ENCODE measurements at regions not wholly inside any gene's neighbourhood (a gene's known extent, or its start where the extent isn't known, plus 50 kb on each side); places are given as distances from the start of the nearest gene placed in this dataset.

DNA sequence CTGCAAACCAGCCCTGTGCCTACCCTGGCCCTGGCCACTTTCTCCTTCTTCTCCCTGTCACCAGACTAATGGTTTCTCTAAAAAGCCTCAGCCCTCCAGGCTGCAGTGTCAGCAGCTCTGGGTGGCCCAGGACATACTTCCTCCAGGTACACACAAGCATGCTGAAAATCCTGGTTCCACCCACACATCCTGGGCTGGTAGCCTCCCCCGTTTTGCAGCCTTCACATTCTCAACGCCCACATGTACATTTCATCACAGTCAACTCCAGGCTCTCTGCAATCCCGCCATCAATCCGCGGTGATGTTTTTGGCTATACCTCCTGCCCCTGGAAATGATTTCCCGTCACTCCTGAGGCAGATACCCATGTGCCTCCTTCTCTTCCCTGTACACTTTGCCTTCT, 59.4 kb downstream of the MAGEF1 start:
- ChIA-PET POLR2A (no interaction called here), CTCF (interaction anchor here (1.7 kb wide), 1 partner anchor 12 kb away, joined by 3 read pairs; no protein-coding TSS in a partner anchor)
- TF ChIP-seq, protein P1, sequence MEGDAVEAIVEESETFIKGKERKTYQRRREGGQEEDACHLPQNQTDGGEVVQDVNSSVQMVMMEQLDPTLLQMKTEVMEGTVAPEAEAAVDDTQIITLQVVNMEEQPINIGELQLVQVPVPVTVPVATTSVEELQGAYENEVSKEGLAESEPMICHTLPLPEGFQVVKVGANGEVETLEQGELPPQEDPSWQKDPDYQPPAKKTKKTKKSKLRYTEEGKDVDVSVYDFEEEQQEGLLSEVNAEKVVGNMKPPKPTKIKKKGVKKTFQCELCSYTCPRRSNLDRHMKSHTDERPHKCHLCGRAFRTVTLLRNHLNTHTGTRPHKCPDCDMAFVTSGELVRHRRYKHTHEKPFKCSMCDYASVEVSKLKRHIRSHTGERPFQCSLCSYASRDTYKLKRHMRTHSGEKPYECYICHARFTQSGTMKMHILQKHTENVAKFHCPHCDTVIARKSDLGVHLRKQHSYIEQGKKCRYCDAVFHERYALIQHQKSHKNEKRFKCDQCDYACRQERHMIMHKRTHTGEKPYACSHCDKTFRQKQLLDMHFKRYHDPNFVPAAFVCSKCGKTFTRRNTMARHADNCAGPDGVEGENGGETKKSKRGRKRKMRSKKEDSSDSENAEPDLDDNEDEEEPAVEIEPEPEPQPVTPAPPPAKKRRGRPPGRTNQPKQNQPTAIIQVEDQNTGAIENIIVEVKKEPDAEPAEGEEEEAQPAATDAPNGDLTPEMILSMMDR (IDR thresholded peaks at IDR 0.05; ENCODE audit: control extremely low read depth, extremely low read depth, low read depth, missing control alignments) = no peak
- no peak for DNase-seq (ENCODE audit: extremely low spot score)

DNA sequence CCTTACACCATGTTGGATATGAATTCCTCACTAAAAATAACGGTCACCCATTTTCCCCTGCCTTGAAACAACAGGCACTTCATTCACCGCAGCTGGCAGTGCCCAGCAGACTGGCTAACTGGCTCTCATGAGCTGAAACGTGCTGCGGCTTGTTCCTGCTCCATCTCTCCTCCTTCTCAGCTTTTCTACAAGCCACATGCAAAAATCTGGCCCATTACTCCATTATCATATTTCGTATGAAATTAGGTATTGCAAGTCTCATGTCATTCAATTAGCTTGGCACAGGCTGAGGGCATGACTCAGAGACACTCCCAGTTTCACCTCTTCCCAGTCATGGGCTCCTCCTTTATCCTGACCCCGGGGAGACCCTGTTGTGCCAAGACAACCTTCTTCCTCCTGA, 60.0 kb downstream of the MAGEF1 start:
- no peak for DNase-seq (ENCODE audit: extremely low spot score)
- TF ChIP-seq, protein P1 (IDR thresholded peaks at IDR 0.05; ENCODE audit: control extremely low read depth, extremely low read depth, low read depth, missing control alignments) = no peak
- POLR2A ChIA-PET = interaction anchor here (0.6 kb wide), 1 partner anchor 251 kb away, joined by 4 read pairs; no protein-coding TSS in a partner anchor
- CTCF ChIA-PET = interaction anchor here (1.0 to 1.7 kb wide), 2 partner anchors 11 to 13 kb away, joined by 3 read pairs; no protein-coding TSS in a partner anchor

DNA sequence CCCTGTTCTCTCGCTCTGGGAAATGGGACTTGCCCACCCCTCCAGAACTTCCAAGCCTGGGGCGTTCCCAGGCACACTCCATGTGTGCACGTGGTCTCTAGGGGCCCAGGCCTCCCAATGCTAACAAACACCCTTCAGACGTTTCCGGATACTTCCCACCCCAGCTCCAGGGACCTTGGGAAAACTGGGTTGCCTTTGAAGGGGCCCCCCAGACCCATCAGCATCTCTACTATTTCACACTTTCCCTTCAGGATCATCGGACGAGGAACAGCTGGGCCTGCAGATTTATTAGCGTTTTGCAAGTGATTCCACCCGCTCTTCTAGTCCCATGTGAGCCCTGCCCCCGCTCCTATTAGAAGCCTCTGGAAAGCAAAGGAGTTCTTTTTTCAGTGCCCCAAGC, 63.2 kb downstream of the MAGEF1 start:
- ChIA-PET CTCF (no interaction called here), POLR2A (no interaction called here)
- TF ChIP-seq, protein P1 (IDR thresholded peaks at IDR 0.05; ENCODE audit: control extremely low read depth, extremely low read depth, low read depth, missing control alignments) = no peak
- no peak for DNase-seq (ENCODE audit: extremely low spot score)

DNA sequence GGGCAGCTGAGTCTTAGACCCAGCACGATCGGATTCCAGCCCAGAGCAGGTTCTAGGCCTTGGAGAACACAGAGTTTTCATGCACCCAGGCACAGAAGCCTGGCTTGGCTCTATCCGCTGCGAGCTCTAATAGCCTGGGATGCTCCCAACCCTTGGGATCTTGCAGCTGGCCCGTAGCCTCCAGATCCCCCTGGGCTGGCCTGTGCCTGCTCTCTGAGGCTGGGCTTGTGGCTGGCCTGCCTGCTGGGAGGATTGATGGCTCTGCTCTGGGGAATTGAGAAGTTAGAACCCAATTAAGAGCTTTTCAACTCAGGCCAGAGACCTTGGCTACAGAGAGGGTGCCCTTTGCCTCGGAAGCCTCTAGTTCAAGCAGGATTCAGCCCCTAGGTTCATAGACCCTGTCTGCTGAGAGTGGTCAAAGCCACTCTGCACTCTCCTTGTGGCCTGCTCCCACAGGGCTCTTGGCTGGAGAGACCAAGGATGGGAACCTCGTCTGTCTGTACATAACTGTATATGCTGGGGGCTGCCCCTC, 64.4 kb downstream of the MAGEF1 start:
- ChIA-PET POLR2A (no interaction called here), CTCF (no interaction called here)
- TF ChIP-seq, protein P1 (IDR thresholded peaks at IDR 0.05; ENCODE audit: control extremely low read depth, extremely low read depth, low read depth, missing control alignments) = no peak
- no peak for DNase-seq (ENCODE audit: extremely low spot score)

DNA sequence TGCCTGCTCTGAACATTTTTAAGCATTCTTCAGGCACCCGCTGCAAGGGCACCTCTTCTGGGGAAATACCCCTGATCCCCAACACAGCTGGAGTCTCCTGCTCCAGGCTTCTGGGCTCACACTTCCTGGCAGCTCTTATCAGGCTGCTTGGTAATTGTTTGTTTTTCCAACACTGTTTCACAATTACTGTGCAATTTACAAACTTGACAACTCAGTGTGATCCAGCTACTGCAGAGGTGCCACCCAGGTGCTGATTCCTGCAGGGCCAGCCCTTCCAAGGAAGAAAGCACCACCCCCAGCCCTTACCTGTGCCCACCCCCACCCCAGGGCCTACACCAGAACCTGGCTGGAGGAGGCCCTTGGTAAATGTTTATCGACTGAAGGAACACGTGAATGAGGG, 66.5 kb downstream of the MAGEF1 start:
- TF ChIP-seq, protein P1 (IDR thresholded peaks at IDR 0.05; ENCODE audit: control extremely low read depth, extremely low read depth, low read depth, missing control alignments) = no peak
- ChIA-PET POLR2A (no interaction called here), CTCF (no interaction called here)
- no peak for DNase-seq (ENCODE audit: extremely low spot score)

DNA sequence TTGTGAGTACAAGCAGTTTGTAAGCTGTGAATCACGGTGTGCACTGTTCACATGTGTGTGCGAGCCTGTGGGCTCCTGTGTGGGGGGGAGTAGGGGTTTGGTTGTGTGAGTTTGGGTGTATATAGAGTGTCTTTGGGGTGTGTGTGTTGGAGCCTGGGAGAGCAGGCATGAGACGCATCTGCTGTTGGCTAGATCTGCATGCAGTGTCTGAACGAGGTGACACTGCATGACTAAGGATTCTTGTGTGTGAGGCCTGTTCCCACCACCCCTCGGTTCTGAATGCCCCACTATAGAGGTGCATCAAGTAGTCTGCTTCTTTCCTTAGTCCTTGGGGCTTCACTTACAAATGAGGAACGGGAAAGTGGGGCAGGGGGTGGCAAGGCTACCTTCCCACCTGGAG, 68.4 kb downstream of the MAGEF1 start:
- ChIA-PET POLR2A (no interaction called here), CTCF (no interaction called here)
- no peak for DNase-seq (ENCODE audit: extremely low spot score)
- TF ChIP-seq, protein P1 (IDR thresholded peaks at IDR 0.05; ENCODE audit: control extremely low read depth, extremely low read depth, low read depth, missing control alignments) = no peak
